Stimulated activated CD4-positive, alpha-beta T cell treated with anti-CD3 and anti-CD28 coated beads, Interleukin-1b, Interleukin-23, amount 100 ng/mL, for 48 hours (primary cell): ENCODE measurements at regions not wholly inside any gene's neighbourhood (a gene's known extent, or its start where the extent isn't known, plus 50 kb on each side); places are given as distances from the start of the nearest gene placed in this dataset.
"Not testable (repeated sequence)": the region's sequence is repeated elsewhere in the genome, so short reads cannot be mapped to it uniquely, and the experiment has no call there.

Experiments used
- DNase-seq: peaks from one replicate; pipeline ENCODE4 v3.0.0-alpha.2; 2020

DNA sequence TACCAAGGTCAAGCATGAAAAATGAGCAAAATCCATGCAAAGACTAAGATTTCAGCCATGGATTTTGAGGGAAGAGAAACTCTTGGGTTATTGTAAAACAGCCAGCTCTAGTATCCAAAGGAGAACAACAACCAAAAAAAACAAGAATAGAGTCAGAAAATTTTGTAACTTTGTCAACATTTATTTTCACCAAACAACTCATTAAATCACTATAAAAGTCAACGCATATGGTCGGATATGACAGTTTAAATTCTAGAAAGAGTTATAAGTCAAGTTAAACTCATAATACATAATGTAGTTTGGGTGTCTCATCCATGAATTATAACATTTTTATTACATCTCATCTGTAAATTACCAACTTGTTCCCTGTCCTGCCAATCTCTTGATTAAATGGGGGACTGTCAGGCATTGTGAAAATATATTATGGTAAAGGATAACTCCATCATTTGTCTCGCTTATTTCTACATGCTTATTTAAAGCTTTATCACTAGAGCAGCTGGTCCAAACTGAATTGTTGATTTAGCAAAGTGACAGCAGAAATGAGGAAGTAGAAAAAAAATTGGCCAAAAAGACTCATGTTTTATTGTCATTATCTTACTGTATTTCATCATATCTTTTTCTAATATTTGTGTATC, 224.8 kb upstream of the NOCT start:
- no peak for DNase-seq

DNA sequence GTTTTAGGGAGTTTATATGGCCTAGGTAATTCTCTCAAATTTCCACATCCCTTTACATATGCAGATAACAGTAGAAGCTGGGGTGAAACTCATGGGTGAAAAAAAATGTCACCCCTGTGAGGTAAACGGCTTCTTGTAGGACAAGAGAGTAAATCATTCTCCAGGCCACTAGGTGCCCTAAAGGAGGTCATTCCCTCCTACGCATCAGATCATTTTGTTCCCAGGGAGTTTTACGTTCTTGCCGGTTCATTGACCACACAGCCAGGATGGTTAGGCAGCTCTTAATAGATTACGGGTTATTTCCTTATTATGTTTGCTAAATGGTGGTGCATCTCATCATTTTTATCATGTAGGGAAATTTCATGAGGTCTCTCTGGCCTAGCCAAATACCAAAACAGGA, 225.8 kb upstream of the NOCT start:
- no peak for DNase-seq

DNA sequence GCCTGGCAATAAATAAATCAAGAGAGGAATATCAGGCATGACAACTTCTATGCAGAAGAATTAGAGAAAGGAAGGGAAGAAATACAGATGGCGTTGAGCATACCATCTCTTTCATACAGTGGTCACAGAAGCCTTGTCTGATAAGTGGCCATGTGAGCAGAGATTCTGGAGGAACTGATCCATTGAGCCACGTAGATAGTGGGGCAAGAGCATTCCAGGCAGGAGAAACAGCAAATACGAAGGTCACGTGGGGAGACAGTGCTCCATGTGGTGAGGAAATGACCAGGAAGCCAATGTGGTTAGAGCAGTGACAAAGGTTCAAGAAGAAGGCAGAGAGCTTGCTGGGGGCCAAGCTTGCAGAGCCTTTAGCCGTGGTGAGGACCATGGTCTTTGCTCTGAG, 226.7 kb upstream of the NOCT start:
- DNase-seq: no peak

DNA sequence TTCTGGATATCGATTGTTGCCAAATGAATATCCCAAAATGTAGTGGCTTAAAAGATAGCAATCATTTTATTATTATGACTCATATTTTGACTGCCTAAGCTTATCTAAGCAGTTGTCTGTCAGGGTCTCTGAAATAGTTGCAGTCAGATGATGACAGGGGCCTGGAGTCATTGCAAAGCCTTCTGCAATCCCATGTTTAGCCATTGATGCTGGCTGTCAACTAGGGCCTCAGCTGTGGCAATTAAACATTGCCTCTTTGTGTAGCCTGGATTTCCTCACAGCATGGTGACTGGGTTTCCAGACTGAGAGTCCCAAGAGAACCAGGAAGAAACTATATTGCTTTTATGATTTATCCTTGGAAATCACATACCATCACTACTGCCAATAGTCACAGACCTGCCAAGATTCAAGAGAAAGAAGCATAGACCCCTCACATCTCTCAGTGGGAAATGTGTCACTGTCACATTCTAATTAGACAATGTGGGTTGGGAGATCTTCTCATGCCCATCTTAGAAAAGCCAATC, 227.3 kb upstream of the NOCT start:
- no peak for DNase-seq

DNA sequence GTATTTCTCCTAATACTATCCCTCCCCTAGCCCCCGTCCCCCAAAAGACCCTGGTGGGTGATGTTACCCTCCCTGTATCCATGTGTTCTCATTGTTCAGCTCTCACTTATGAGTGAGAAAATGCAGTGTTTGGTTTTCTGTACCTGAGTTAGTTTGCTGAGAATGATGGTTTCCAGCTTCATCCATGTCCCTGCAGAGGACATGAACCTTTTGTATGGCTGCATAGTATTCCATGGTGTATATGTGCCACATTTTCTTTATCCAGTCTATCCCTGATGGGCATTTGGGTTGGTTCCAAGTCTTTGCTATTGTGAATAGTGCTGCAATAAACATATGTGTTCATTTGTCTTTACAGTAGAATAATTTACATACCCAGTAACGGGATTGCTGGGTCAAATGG, 235.8 kb upstream of the NOCT start:
- not testable (repeated sequence) for DNase-seq

DNA sequence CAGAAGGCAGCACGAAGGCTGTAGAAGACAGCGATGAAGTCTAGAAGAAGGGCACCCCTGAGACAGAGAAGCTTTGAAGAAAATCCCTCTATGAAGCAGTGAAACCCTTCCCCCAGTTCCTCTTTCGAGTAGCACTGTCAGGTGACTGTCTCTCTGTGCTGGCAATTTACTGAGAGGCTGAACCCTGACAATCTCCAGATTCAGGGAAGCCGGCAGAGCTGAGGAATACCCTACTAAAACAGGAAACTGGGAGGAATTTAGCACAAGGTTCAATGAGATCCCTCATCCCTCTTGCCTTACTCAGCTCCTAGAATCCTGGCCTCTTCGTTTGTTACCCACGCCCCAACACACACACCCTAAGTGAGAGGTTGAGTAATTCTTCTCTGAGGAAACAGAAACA, 239.7 kb upstream of the NOCT start:
- DNase-seq: no peak

DNA sequence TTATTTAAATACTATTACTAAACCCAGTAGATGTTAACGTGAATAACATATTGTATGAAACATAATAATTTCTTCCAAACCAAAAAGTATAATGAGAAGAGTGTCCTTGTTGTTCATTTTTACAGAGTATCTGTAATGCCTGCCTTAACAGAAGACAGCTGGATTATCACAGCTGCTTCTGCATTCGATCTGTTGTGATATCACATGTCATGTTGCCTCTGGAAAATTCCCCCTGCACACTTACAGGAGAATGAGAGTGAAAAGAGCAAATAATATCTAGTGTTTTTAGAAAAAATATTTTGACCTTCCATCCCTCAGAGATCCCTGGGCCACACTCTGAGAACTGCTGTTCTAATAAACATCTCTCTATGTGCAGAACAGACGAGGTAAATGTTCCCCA, 240.1 kb upstream of the NOCT start:
- DNase-seq: no peak

DNA sequence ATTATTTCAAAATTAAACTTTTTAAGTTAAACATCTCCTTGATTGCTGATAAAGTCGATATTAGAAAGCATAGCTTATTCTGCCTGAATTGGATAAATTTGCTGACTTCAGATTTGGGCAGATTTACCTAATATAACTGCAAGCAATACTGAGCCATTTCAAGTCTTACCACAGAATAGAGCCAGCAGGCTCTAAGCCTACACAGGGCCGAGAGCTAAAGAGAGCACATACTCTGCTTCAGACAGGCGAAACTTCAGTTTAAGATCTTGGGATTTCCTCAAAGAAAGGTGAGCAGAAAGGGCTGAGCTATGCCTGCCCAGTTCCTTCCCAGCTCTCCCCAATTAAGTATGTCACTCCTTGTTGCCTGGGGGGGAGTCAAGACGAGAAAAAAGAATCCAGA, 240.6 kb upstream of the NOCT start:
- DNase-seq: no peak

DNA sequence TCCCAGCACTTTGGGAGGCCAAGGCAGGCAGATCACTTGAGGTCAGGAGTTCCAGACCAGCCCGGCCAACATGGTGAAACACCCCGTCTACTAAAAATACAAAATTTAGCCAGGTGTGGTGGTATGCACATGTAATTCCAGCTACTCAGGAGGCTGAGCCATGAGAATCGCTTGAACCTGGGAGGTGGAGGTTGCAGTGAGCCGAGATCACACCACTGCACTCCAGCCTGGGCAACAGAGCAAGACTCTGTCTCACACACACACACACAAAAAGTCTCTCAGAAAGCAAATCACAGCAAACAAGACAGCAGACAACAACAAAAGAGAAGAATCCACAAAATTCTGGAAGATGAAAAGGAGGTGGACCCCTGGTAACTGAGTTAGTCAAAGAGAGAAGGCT, 241.5 kb upstream of the NOCT start:
- DNase-seq: not testable (repeated sequence)

DNA sequence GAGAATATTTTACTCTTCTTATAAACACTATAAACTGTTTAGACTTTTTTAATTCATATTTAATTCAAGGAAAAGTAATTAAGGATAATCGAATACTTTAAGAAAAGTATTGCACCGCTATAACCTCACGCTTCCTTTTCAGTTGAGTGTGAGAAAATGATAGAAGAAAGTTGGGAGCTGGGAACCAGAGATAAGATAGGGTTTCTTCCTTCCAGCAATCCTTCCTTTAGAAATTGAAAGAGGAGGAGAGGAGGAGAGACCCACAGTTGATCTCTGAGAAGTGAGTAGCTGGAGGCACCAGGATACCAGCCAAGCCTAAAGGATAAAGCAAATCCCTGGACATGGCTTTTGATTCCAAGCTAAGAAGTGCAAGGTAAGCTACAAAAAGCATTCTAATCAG, 242.3 kb upstream of the NOCT start:
- no peak for DNase-seq

DNA sequence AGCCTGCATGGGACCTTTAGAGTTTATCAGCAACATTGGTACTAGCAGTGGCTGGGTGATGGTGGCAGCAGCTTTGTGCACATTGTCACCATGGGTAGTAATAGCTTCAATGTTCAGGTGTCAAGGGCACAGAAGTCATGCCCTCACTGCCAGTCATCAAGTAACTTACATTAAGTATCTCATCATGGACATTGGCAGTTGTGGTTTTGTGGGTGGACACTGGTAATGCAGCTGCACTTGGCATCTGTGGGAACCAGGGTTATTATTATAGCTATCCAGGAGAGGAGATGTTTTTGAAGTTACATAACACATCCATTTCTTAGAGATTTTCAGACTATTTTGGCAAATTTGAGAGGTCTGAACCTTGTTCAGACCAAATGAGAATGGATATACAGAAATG, 243.2 kb upstream of the NOCT start:
- no peak for DNase-seq

DNA sequence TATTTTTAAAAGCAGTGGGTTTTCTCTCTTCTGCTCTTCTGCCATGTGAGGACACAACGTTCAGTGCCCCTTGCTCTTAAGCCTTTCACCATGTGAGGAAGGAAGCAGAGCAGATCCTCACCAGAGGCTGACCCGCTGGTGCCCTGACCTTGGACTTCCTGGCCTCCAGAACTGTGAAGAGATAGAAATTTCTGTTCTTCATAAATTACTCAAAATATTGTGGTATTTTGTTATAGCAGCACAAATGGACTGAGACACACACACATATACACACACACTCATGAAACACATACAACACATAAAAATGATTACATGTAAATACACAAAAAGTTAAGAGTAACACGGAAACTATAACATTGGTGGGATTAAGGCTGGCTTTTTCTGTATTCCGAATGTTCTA, 244.8 kb upstream of the NOCT start:
- no peak for DNase-seq

DNA sequence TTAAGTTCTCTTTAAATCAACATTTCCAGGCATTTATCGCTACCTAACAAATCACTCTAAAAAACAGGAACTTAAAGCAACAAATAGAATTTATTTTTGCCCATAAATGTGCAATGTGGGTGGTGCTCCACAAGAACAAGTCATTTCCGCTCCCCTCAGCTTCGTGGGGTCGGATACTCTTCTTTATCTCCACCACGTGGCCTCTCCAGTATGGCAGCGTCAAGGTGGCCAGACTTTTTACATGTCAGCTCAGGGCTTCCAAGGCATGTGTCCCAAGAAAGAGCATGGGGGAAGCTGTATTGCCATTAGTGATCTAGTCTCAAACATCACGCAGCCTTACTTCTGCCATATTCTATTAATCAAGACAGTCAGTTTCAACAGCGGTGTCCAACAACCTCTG, 249.2 kb upstream of the NOCT start:
- DNase-seq: no peak

DNA sequence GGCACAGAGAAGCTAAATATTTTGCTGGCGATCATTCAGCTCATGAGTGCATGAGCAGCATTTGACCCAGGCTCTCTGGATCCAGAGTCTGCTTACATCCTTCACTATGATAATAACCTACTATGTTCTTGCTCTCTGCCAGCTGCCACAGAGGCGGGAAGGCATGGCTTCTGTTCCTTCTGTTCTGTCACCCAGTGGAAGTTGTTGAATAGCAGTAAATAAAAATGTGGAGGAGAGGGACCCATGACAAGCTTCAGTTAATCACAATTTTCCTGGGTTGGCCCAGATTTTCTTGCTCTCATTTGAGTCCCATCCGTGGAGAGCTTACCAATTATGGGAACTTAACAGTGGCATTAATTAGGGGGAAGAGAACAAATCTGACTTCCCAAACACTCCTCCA, 250.1 kb upstream of the NOCT start:
- DNase-seq: no peak

DNA sequence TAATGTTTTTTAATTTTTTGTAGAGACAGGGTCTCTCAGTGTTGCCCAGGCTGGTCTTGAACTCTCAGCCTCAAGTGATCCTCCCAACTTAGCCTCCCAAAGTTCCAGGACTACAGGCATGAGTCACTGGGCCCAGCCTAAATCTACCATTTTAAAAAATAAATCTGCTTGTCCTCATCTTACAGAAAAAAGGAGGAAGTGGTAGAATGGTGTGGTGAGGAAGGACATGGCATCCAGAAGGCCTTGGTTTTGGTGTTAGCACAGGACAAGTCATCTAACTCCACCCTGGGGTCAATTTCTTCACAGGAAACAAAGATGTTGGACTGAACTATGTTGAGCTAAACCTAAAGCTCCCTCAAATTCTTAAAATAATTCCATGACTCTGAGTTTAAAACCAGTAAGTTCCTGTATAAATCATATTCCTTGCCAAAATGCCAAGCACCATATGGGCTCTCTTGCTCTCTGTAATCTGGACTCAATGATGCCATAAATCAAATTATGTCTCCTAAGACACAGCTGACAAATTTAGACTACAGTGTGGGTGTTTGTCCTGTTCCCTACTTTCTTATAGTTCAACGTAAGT, 253.9 kb upstream of the NOCT start:
- no peak for DNase-seq

DNA sequence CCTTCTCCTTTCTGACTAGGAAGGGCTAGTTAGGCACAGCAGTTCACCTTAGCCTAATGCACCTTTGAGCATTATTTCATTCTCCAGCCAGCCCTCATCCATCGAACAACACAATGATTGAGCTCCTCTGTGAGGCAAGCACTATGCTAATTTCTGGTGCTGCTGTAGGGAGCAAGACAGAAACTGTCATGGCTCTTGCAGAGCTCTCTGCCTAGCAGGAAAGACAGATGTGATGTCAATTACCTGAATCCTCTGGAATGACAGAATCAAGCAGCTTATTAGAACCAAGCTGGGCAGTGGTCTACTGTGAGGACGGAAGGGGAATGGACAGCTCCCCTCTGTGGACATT, 256.1 kb upstream of the NOCT start:
- DNase-seq: no peak

DNA sequence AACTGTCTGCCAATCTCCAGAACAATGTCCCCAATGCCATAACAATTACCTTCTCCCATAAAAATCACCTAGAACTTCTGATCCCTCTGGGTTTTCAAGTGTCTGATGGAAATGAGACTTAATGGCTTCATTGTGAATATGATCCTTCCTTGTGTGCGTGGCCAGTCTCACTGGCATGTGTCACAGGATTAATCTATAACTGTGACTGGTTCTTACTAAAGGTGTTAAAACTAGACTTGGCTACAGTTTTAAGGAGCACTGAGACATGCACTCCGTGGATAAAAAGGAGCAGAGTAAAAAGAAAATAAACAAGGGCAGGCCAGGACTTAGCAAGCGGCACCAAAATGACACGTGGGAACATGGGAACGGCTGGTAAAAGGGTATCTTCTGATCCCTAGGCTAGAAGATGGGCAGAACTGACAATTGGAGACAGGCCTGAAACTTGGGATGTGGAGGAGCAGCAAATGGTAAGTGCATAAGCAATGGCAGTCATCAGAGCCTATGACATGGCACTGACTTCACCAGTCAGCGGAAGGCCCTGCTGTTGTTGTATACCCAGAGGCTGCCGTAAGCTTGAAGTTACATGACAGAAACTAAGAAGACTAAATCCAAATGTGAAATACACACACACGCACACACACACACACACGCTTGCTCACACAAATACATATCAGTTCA, 256.6 kb upstream of the NOCT start:
- no peak for DNase-seq

DNA sequence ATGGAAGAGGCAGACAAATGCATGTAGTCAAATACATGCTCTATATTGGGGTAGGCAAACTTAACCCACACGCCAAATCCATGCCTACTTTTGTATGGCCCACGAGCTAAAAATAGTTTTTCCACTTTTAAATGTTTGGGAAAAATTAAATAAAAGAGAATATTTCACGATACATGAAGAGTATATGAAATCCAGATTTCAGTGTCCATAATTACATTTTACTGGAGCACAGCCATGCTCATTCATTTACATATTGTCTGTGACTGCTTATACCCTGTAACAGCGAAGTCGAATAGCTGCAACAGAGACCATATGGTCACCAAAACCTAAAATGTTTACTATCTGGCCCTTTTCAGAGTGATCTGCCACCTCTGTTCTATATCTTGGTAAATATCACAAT, 257.4 kb upstream of the NOCT start:
- no peak for DNase-seq

DNA sequence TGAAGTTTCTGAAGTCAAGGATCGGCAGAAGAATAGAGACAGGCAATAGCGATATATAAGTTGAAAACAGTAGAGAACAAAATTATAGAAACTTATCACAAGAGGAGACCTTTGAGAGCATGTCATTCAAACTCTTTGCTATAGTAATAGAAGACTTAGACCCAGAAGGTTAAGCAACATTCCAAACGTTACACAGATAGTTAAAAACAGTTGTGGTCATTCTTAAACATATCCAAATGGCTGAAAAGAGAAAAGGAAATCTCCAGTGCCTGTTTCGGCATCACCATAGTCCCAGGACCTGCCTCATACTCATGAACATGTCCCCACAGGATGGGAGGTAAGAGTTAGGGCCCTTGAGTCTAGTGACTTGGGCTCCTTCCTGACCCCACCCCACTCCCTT, 258.1 kb upstream of the NOCT start:
- DNase-seq: no peak

DNA sequence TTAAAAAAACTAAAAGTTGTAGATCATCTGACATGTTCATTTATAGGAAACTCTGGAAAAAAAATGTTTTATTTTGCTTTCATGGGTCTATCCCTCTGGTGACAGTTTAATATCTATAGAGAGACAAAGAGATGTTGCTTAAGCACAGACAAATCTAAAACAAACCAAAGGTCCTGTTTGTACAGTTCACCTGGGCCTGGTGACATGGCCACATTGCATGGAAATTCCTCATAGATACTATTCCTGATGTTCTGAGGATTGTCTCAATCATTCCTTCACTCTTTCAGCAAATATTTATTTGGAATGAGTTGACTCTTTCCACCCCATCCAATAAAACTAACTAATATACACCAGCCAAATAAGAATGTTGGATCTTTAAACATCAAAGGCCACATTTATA, 259.1 kb upstream of the NOCT start:
- DNase-seq: no peak

DNA sequence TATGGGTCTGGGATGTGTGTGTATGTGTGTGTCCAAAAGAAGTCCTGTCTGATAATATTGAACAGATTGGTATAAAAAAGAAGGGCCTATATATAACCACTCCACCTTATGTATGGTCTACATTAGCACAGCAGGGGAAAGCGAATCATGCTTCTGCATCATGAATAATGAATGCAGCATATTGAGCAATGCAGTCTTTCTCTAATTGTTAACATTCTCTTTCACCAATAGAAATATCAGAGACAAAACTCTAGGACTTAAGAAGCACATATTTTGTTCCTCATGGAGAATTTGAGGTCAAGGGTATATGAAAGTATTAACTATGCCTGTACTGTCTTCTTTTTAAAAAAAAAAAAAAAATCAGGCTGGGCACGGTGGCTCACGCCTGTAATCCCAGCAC, 264.3 kb upstream of the NOCT start:
- no peak for DNase-seq

DNA sequence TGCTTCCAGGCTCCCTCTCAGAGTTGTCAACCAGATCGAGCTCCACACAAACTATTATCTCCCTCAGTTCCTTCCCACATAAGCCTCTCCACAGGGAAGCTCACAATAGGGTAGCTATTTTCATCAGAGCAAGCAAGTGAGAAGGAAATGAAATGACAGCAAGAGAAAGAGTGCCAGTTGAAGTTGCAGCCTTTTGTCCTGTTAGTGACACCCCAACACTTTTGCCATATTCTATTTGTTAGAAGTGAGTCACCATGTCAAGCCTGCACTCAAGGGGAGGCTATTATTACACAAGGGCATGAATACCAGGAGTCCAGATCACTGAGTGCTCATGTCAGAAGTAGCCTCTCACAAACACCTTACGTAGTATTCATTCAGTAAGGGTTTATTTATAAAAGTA, 266.3 kb upstream of the NOCT start:
- no peak for DNase-seq

DNA sequence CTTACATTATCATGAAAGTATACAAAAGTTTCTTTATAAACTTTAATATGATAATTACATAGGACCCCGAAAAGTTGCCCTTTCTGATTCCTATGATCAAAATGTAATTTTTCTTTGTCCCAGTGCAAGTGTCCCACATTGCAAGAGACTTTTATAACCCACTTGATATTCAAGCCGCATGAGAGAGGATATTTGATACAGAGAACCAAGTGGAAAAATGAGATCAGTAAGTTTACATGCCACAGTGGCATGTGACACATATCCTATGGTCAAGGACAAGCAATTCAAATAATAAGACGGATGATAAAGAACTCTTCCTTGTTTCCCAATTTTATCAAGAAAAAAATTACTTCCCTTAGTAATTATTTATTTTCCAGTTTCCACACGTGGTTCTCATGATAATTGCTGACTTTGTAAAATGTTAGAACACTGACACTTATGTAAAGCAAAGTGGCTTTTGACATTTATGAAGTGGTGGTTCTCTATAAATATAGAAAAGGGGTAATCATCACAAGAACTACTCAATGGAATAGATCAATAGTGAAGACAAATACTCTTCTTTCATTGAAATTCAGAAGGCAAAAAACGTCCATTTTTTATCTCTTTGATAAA, 273.7 kb upstream of the NOCT start:
- no peak for DNase-seq
